SU-DHL-6 (cell line): ENCODE measurements at regions not wholly inside any gene's neighbourhood (a gene's known extent, or its start where the extent isn't known, plus 50 kb on each side); places are given as distances from the start of the nearest gene placed in this dataset.

Experiments
- H2AFZ ChIP-seq: fragments of 200-600 bp; sonication (generic); 2 replicates; pipeline ENCODE4 v1.6.1; 2014; ENCODE audit warnings: low read depth, mild to moderate bottlenecking, moderate library complexity, mixed read lengths, antibody characterized with exemption, low read length; ENCODE audit not compliant: severe bottlenecking
- H3F3A ChIP-seq: fragments of 200-600 bp; shearing (Covaris generic); 2 replicates; pipeline ENCODE4 v1.6.0; 2016; ENCODE audit warnings: antibody characterized with exemption, mild to moderate bottlenecking; ENCODE audit not compliant: insufficient read depth
- H3K27ac ChIP-seq: fragments of 200-600 bp; sonication (generic); 2 replicates; pipeline ENCODE4 v1.5.1; 2016; ENCODE audit warnings: low read depth, mild to moderate bottlenecking, low read length, moderate library complexity, mixed read lengths
- H3K27me3 ChIP-seq: fragments of 200-600 bp; sonication (generic), shearing (Covaris generic); 2 replicates; pipeline ENCODE4 v1.6.0; 2014; ENCODE audit warnings: mild to moderate bottlenecking, low read length
- H3K36me3 ChIP-seq: fragments of 200-600 bp; sonication (generic); 2 replicates; pipeline ENCODE4 v1.6.1; 2014; ENCODE audit warnings: mild to moderate bottlenecking, low read length, mixed read lengths
- H3K4me2 ChIP-seq: fragments of 300-600, 200-600 bp; shearing (Covaris generic), sonication (generic); 2 replicates; pipeline ENCODE4 v1.6.0; 2014; ENCODE audit warnings: low read length, low read depth, mild to moderate bottlenecking; ENCODE audit not compliant: poor library complexity, severe bottlenecking
- H3K4me3 ChIP-seq: fragments of 200-600 bp; sonication (generic); 2 replicates; pipeline ENCODE4 v1.5.1; 2014; ENCODE audit warnings: antibody characterized with exemption, low read length, mild to moderate bottlenecking, mixed read lengths; ENCODE audit not compliant: insufficient read depth, poor library complexity, severe bottlenecking
- H3K79me2 ChIP-seq: fragments of 200-600 bp; sonication (generic); 2 replicates; pipeline ENCODE4 v1.6.1; 2014; ENCODE audit warnings: mild to moderate bottlenecking, low read length, moderate library complexity; ENCODE audit not compliant: insufficient read depth
- H3K9ac ChIP-seq: fragments of 200-600 bp; sonication (generic); 2 replicates; pipeline ENCODE4 v1.7.0; 2014; ENCODE audit warnings: mild to moderate bottlenecking, low read length
- H3K9me2 ChIP-seq: fragments of 200-600 bp; sonication (generic); replicated peaks from 2 replicates; pipeline ENCODE4 v1.6.1; 2014; ENCODE audit warnings: low read length; ENCODE audit not compliant: insufficient read depth
- H3K9me3 ChIP-seq: fragments of 200-600 bp; sonication (generic); 2 replicates; pipeline ENCODE4 v1.6.1; 2014; ENCODE audit warnings: low read length, mixed read lengths; ENCODE audit not compliant: insufficient read depth
- H4K20me1 ChIP-seq: fragments of 200-600 bp; sonication (generic); 2 replicates; pipeline ENCODE4 v1.6.1; 2014; ENCODE audit warnings: low read depth, mild to moderate bottlenecking, antibody characterized with exemption, low read length, moderate library complexity, mixed read lengths
- CTCF ChIP-seq: fragments of 200-600 bp; sonication (generic); IDR thresholded peaks from one replicate; pipeline ENCODE4 v1.5.1; 2017; ENCODE audit warnings: antibody characterized with exemption, mild to moderate bottlenecking, low read length, moderate library complexity; ENCODE audit not compliant: insufficient read depth, poor library complexity, severe bottlenecking
- EZH2phosphoT487 ChIP-seq: fragments of 200-600 bp; sonication (generic), shearing (Covaris generic); conservative IDR thresholded peaks from 2 replicates; pipeline ENCODE4 v1.6.1; 2018; ENCODE audit warnings: mild to moderate bottlenecking, antibody characterized with exemption, low read length, moderate library complexity, mixed read lengths

GRCh38 chr7:49407205-49407604, 366.2 kb upstream of the VWC2 start:
- no peaks in the 10 kb centered on the region for H3K9me2 ChIP-seq
- TF ChIP-seq EZH2phosphoT487 = no peak
- no peak for TF ChIP-seq CTCF
- no peak overlapping the region for H3K4me2 ChIP-seq
- no peaks in the 10 kb centered on the region for H3K79me2 ChIP-seq
- H2AFZ ChIP-seq = no peak overlapping the region
- no peak overlapping the region for H3K27ac ChIP-seq
- no peaks in the 10 kb centered on the region for H3K36me3 ChIP-seq
- no peaks in the 10 kb centered on the region for H3F3A ChIP-seq
- H4K20me1 ChIP-seq = no peaks in the 10 kb centered on the region
- no peak overlapping the region for H3K9ac ChIP-seq
- H3K27me3 ChIP-seq = no peaks in the 10 kb centered on the region
- no peak overlapping the region for H3K4me3 ChIP-seq
- H3K9me3 ChIP-seq = no peaks in the 10 kb centered on the region

- Histone ChIP-seq H3K4me3 (no peak overlapping the region), H4K20me1 (no peaks in the 10 kb centered on the region), H3K9me2 (no peaks in the 10 kb centered on the region), H3K9ac (no peak overlapping the region), H3K79me2 (no peaks in the 10 kb centered on the region), H3K27me3 (no peaks in the 10 kb centered on the region), H3K9me3 (no peaks in the 10 kb centered on the region), H2AFZ (no peak overlapping the region), H3F3A (no peaks in the 10 kb centered on the region), H3K27ac (no peak overlapping the region), H3K4me2 (no peak overlapping the region), H3K36me3 (no peaks in the 10 kb centered on the region)
- TF ChIP-seq EZH2phosphoT487 (no peak), CTCF (no peak)
Measured at GRCh38 chr7:49417034-49417433, 356.4 kb upstream of the VWC2 start.

- Histone ChIP-seq H4K20me1 (no peaks in the 10 kb centered on the region), H3K9ac (no peak overlapping the region), H3K36me3 (no peaks in the 10 kb centered on the region), H3K4me3 (no peak overlapping the region), H3K27me3 (no peaks in the 10 kb centered on the region), H3K79me2 (no peaks in the 10 kb centered on the region), H2AFZ (no peak overlapping the region), H3F3A (no peaks in the 10 kb centered on the region), H3K4me2 (no peak overlapping the region), H3K9me2 (no peaks in the 10 kb centered on the region), H3K27ac (no peak overlapping the region), H3K9me3 (no peaks in the 10 kb centered on the region)
- no peak for TF ChIP-seq EZH2phosphoT487
Measured at GRCh38 chr7:49418963-49419362, 354.5 kb upstream of the VWC2 start.

- Histone ChIP-seq H3K9me3 (no peaks in the 10 kb centered on the region), H3K27me3 (no peaks in the 10 kb centered on the region), H3K36me3 (no peaks in the 10 kb centered on the region), H4K20me1 (no peaks in the 10 kb centered on the region), H3K9me2 (no peaks in the 10 kb centered on the region), H3K4me3 (no peak overlapping the region), H3K79me2 (no peaks in the 10 kb centered on the region), H3F3A (no peaks in the 10 kb centered on the region), H3K4me2 (no peak overlapping the region), H3K9ac (no peak overlapping the region), H3K27ac (no peak overlapping the region), H2AFZ (no peak overlapping the region)
- TF ChIP-seq EZH2phosphoT487 (no peak), CTCF (no peak)
Measured at GRCh38 chr7:49422564-49422963, 350.9 kb upstream of the VWC2 start.
